Stimulated activated CD4-positive, alpha-beta T cell treated with anti-CD3 and anti-CD28 coated beads, TNF-alpha, amount 100 ng/mL, for 4 hours (primary cell): ENCODE measurements at regions not wholly inside any gene's neighbourhood (a gene's known extent, or its start where the extent isn't known, plus 50 kb on each side); places are given as distances from the start of the nearest gene placed in this dataset.
"Not testable (repeated sequence)": the region's sequence is repeated elsewhere in the genome, so short reads cannot be mapped to it uniquely, and the experiment has no call there.

Experiments
- DNase-seq, 3 experiments: peaks; one replicate each; pipeline ENCODE4 v3.0.0-alpha.2; 2020; ENCODE audit warnings: low read depth in 3 of 3

DNA sequence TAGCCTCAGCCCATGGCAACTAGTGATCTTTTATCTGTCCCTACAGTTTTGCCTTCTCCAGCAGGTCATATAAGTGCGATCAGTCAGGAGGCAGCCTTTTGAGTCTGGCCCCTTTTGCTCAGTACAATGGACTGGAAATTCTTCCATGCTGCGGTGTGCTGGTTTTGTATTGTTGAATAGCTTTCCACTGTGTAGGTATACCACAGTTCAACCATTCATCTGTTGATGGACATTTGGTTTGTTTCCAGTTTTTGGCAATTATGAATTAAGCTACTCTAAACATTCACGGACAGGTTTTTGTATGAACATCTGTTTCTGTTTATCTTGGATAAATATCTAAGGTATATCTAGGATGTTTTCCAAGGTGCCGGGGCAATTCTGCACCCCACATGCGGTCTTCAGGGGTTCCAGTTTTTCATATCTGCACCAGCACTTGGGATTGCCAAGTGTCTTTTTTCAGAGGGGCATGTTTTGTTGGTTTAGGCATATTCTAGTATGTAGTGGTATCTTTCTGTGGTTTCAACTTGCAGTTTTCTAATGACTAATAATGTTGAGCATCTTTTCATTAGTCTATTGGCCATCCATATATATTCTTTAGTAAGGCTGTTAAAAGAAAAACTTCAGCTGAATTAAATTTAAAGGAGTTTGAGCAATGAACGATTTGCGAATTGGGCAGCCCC, 141.0 kb downstream of the TFAP2C start:
- no peak for DNase-seq

GRCh38 chr20:56773749-56774148, 144.6 kb downstream of the TFAP2C start:
- DNase-seq = no peak

DNA sequence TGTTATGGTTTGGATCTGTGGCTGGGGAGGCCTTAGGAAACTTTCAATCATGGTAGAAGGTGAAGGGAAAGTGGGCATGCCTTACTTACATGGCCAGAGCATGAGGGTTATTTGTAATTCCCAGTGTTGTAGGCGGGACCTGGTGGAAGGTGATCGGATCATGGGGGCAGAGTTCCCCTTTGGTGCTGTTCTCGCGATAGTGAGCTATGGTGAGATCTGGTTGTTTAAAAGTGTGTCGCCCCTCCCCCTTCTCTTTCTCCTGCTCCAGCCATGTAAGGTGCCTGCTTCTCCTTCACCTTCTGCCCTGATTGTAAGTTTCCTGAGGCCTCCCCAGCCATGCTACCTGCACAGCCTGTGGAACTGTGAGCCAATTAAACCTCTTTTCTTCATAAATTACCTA, 145.8 kb downstream of the TFAP2C start:
- no peak for DNase-seq

- no peak for DNase-seq
These were observed 147.2 kb downstream of the TFAP2C start for GRCh38 chr20:56776345-56776744.

DNA sequence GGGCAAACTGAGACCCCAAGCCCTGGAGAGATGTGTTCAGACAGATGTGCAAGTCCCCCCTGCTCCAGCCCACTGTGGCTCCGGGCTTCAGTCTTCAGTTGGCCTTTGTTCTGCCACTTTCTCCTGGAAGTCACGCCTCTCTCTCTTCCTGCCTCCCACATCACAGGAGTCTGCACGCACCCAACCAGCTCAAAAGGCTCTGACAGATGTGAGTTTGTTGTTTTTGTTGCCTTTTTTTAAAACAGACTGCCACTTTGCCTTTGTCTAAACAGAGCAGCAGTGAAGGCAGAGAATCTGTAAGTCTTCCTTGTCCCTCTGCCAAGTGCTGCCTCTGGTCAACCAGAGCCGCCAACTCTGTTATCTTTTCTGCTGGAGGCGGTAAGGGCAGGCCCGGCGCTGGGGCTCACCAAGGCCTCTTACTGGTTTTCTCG, 149.7 kb downstream of the TFAP2C start:
- no peak for DNase-seq

- DNase-seq = no peak
These were observed 150.5 kb downstream of the TFAP2C start for GRCh38 chr20:56779452-56780143.

GRCh38 chr20:56780266-56780665, 151.2 kb downstream of the TFAP2C start:
- DNase-seq = no peak

DNA sequence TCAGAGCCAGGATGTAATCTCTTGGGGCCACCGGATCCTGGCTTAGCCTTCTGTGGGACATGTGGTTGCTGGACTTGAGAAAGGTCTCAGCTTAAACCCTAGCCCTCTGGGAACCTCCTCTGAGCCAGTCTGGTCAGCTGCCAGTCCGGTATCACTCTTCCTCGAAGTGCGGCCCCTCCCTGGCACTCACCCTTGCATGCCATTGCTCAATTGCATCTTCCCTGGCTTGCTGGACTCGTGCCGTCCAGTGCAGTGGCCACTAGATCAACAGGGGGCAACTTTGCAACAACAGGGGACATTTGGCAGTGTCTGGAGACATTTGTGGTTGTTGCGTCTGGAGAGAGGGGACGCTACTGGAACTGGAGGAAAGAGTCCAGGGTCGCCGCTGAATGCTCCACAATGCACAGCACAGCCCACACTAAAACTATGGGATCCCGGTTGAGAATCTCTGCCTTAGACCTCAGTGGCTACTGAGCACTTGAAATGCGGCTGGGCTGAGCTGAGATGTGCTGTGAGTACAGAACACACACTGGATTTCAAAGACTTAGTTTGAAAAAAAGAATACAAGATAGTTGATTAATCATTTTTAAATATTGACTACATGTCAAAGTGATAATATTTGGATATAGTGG, 152.1 kb downstream of the TFAP2C start:
- no peak for DNase-seq

GRCh38 chr20:56781987-56782560, 153.0 kb downstream of the TFAP2C start:
- DNase-seq = not testable (repeated sequence)

DNA sequence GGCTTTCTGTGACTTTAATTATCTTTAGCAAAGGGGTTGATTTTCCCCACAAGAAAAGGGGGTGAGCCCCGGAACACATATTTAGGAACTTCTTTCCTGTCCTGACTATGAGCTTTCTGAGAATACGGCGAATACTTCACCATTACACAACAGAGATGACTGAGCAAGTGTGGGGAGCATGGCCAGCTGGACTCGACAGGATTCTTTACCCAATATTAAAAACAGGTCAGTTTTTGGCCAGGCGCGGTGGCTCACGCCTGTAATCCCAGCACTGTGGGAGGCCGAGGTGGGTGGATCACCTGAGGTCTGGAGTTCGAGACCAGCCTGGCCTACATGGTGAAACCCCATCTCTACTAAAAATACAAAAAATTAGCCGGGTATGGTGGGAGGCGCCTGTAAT, 153.7 kb downstream of the TFAP2C start:
- DNase-seq = not testable (repeated sequence)

GRCh38 chr20:56783826-56784225, 154.7 kb downstream of the TFAP2C start:
- no peak for DNase-seq

- no peak for DNase-seq
These were observed 157.4 kb downstream of the TFAP2C start for GRCh38 chr20:56786503-56786902.

DNA sequence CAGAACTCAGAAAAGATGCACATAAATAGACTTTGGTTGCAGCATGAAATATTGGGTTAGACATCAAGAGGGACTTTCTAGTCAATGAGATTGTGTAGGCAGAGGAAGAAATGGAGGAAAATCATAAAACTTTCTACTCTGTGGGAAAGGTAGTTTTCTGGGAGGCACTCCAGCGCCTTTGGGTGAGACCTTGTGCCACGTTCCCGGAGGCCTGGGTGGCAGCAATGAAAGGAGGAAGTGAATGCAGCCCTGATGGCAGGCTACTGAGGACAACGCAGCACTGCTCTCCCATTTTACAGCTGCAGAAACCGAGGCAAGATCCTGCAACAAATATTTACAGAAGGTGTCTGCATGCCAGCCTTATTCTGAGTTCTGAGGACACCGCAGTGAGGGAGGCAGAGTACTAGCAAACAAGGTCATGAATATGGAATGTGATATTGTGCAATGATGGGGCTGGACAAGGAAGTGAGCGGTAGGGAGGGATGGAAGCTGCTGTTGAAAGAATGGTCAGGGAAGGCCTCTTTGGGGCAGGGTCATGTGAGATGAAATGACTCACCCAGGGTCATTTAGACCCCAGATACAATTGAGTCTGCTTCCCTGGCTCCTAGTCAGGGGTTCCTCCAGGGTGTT, 159.1 kb downstream of the TFAP2C start:
- no peak for DNase-seq

- DNase-seq = no peak
These were observed 159.8 kb downstream of the TFAP2C start for GRCh38 chr20:56788671-56789610.

DNA sequence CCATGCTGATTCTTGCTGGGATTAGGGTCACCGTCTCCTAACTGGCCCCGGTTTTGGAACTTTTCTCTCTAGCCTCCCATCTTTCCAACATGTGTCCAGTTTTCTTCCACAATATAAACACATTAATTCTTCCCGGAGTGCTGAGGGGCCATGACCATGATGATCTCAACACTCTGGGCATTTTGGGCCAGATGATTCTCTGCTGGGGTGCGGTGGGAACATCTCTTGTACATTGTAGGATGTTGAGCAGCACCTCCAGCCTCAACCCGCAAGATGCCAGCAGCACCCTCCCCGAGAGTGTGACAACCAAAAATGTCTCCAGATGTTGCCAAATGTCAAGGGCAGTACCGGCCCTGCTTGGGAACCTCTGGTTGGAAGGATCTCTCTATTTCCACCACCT, 164.8 kb downstream of the TFAP2C start:
- DNase-seq = no peak

- no peak for DNase-seq
These were observed 166.4 kb downstream of the TFAP2C start for GRCh38 chr20:56795492-56795891.

GRCh38 chr20:56796345-56796744, 167.2 kb downstream of the TFAP2C start:
- DNase-seq = no peak

- DNase-seq = no peak
These were observed 167.9 kb downstream of the TFAP2C start for GRCh38 chr20:56797023-56797422.

DNA sequence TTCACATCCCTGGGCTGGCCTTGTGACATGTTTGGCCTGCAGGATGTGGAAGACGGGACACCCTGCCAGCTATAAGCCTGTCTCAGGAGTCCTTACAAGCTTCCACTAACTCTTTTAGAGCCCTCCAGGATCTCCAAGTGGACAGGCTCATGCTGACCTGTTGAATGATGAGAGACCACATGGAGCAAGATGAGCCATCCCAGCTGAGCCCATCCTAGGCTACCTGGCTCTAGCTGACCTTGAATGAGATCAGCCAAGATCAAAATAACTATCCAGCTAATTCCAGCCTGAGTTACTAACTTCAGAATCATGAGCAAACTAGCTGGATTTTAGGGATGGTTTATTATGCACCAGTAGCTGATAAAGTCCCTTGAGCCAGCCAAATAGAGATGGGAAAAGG, 169.5 kb downstream of the TFAP2C start:
- DNase-seq = no peak

DNA sequence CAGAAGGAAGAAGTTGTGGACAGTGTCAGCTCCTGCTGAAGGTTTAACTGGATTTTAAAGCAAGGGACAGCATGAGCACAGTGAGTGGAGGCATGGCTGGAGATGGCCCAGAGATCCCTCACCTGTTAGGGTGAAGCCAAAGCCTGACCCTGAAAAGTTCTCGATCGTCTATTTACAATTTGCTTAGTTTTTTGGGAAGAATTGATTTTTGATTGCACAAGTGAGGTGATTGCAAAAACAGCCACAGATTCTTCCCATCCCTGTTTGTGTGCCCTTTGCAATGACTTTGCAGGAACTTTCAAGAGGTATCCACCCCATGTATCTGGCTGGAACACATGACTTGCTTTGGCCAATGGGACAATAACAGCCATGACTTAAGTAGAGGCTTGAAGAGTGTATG, 170.1 kb downstream of the TFAP2C start:
- no peak for DNase-seq

DNA sequence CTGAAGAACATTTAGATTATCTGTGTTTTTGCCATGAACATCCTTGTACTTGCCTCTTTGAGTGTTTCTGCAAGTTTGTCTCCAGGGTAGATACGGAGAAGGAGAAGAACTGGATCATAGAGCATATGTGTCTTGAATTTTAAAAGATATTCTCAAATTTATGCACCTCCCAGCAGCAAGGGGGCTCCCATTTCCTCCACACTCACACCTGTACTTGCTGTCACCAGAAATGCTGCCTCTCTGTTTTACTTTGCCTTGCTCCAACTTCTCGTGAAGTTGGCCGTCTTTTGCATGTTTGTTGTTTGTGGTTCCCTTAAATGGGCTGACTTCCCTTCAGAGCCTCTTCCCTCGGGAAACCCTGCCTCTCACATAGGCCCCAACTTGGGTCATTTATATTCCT, 171.0 kb downstream of the TFAP2C start:
- no peak for DNase-seq
